ENCODE measurements at regions not wholly inside any gene's neighbourhood (a gene's known extent, or its start where the extent isn't known, plus 50 kb on each side); places are given as distances from the start of the nearest gene placed in this dataset.
"Not testable (repeated sequence)": the region's sequence is repeated elsewhere in the genome, so short reads cannot be mapped to it uniquely, and the experiment has no call there.

- no peaks in the 10 kb centered on the region for H3K9me3 Mint-ChIP-seq
- peak overlapping the region; percentile 73 to 91 (median 81) for H3K4me3 Mint-ChIP-seq
- peaks cover 10 to 15% of the 10 kb centered on the region in 2 donors for H3K4me1 Mint-ChIP-seq
- peak; percentile 39 to 47 (median 43) for DNase-seq
- H3K27ac Mint-ChIP-seq = peak overlapping the region in 3 of 6 donors; percentile 69 to 75 (median 70)
- H3K36me3 Mint-ChIP-seq = no peaks in the 10 kb centered on the region
- H3K27me3 Mint-ChIP-seq (ENCODE audit: low read depth in 3 of 3) = peaks cover 0 to 2% (median 0%) of the 10 kb centered on the region in 3 donors
These were observed 133.3 kb downstream of the TBC1D2B start for GRCh38 chr15:77944002-77944867.

- H3K36me3 Mint-ChIP-seq = no peaks in the 10 kb centered on the region
- H3K4me3 Mint-ChIP-seq = peak overlapping the region in 1 of 5 donors; percentile 30
- H3K9me3 Mint-ChIP-seq = no peaks in the 10 kb centered on the region
- H3K27me3 Mint-ChIP-seq (ENCODE audit: low read depth in 3 of 3) = peaks cover 0 to 2% (median 0%) of the 10 kb centered on the region in 3 donors
- H3K27ac Mint-ChIP-seq = peak overlapping the region in 1 of 6 donors; percentile 53
- H3K4me1 Mint-ChIP-seq = peaks cover 10 to 15% of the 10 kb centered on the region in 2 donors
- no peak for DNase-seq
These were observed 134.8 kb downstream of the TBC1D2B start for GRCh38 chr15:77942611-77943211.

GRCh38 chr15:77941090-77941827, 136.3 kb downstream of the TBC1D2B start:
- H3K27me3 Mint-ChIP-seq (ENCODE audit: low read depth in 3 of 3); H3K9me3 Mint-ChIP-seq; H3K27ac Mint-ChIP-seq; H3K4me3 Mint-ChIP-seq; H3K36me3 Mint-ChIP-seq; DNase-seq: not testable (repeated sequence)
- H3K4me1 Mint-ChIP-seq = peaks cover 10 to 15% of the 10 kb centered on the region in 2 donors

GRCh38 chr15:77940381-77940947, 137.0 kb downstream of the TBC1D2B start:
- no peak for DNase-seq
- H3K9me3 Mint-ChIP-seq = no peaks in the 10 kb centered on the region
- no peak overlapping the region for H3K4me3 Mint-ChIP-seq
- H3K36me3 Mint-ChIP-seq = no peaks in the 10 kb centered on the region
- no peak overlapping the region for H3K27ac Mint-ChIP-seq
- H3K4me1 Mint-ChIP-seq = peaks cover 10 to 15% of the 10 kb centered on the region in 2 donors
- H3K27me3 Mint-ChIP-seq (ENCODE audit: low read depth in 3 of 3) = peaks cover 0 to 4% (median 2%) of the 10 kb centered on the region in 3 donors

DNA sequence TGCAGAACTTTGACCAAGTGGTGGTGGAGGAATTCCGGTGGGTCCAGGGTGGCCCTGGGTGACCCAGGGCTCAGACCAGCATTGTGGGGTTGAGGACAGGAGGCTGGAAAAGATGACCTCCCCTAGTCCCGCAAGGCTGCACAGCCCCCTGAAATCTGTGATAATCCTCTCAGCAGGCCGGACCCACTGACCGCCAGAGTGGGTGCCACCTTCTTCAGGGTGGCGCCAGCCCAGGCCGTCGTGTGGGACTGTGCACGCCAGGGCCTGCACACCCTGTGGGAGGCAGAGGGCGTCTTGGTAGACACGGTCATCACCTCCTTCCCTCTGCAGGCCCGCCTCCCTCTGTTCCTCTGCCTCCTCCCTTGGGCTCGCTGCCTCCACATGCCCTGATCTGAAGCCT, 137.7 kb downstream of the TBC1D2B start:
- H3K4me1 Mint-ChIP-seq = peaks cover 10 to 13% of the 10 kb centered on the region in 2 donors
- H3K27ac Mint-ChIP-seq = no peak overlapping the region
- H3K27me3 Mint-ChIP-seq (ENCODE audit: low read depth in 3 of 3) = peaks cover 0 to 4% (median 2%) of the 10 kb centered on the region in 3 donors
- no peaks in the 10 kb centered on the region for H3K36me3 Mint-ChIP-seq
- H3K4me3 Mint-ChIP-seq = no peak overlapping the region
- no peaks in the 10 kb centered on the region for H3K9me3 Mint-ChIP-seq
- DNase-seq = no peak

DNA sequence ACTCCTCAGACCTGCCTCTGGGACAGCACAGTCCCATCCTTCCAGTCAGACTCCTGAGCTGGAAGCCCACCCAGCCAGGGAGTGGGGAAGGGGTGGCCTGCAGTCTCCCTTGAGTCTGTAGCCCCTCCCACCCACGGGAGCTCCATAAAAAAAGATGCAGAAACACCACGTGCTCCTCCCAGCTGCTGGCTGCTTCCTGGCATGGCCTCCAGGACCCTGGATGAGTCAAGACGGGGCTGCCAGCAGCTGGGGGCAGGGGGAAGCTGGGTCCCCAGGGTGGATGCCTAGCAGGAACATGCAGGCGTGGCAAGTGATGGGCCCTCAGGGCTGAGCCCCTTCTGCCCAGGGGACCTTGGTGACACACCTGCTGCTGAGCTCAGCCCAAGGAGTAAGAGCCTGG, 138.5 kb downstream of the TBC1D2B start:
- H3K4me3 Mint-ChIP-seq; DNase-seq; H3K9me3 Mint-ChIP-seq; H3K27me3 Mint-ChIP-seq (ENCODE audit: low read depth in 3 of 3); H3K36me3 Mint-ChIP-seq; H3K4me1 Mint-ChIP-seq; H3K27ac Mint-ChIP-seq: not testable (repeated sequence)

DNA sequence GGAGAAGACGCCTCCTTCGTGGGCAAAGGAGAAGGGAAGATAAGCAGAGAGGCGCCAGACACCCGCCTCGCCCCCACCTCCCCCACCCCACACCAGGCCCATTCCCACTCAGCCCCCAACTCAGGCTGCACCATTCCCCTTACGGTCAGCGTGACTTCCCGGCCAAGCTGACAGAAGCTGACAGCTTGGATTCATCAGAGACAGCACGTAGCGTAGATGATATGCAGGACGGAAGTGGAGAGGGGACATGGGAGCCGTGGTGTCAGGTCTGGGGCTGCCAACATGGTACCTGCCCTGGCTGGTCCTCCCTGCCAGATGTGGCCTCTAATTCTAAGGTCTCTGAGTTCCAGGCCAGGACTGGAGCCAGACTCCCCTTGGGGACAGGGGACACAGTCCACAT, 139.0 kb downstream of the TBC1D2B start:
- not testable (repeated sequence) for H3K27me3 Mint-ChIP-seq (ENCODE audit: low read depth in 3 of 3); H3K36me3 Mint-ChIP-seq; H3K4me3 Mint-ChIP-seq; H3K9me3 Mint-ChIP-seq; H3K27ac Mint-ChIP-seq; H3K4me1 Mint-ChIP-seq; DNase-seq

GRCh38 chr15:77936567-77936966, 140.9 kb downstream of the TBC1D2B start:
- not testable (repeated sequence) for DNase-seq, H3K4me3 Mint-ChIP-seq, H3K4me1 Mint-ChIP-seq

GRCh38 chr15:77934516-77934915, 143.0 kb downstream of the TBC1D2B start:
- H3K4me1 Mint-ChIP-seq; H3K27ac Mint-ChIP-seq; H3K9me3 Mint-ChIP-seq; H3K4me3 Mint-ChIP-seq; DNase-seq; H3K27me3 Mint-ChIP-seq (ENCODE audit: low read depth in 3 of 3); H3K36me3 Mint-ChIP-seq: not testable (repeated sequence)

More at GRCh38 chr15:77936567-77936966, 140.9 kb downstream of the TBC1D2B start:
- H3K36me3 Mint-ChIP-seq; H3K27ac Mint-ChIP-seq; H3K9me3 Mint-ChIP-seq; H3K27me3 Mint-ChIP-seq (ENCODE audit: low read depth in 3 of 3): not testable (repeated sequence)

GRCh38 chr15:77930907-77931306, 146.6 kb downstream of the TBC1D2B start:
- not testable (repeated sequence) for H3K9me3 Mint-ChIP-seq; H3K4me3 Mint-ChIP-seq; H3K4me1 Mint-ChIP-seq; H3K27ac Mint-ChIP-seq; H3K27me3 Mint-ChIP-seq (ENCODE audit: low read depth in 3 of 3); H3K36me3 Mint-ChIP-seq; DNase-seq

- H3K9me3 Mint-ChIP-seq; H3K27ac Mint-ChIP-seq; H3K4me1 Mint-ChIP-seq; H3K36me3 Mint-ChIP-seq; H3K27me3 Mint-ChIP-seq (ENCODE audit: low read depth in 3 of 3); H3K4me3 Mint-ChIP-seq; DNase-seq: not testable (repeated sequence)
These were observed 147.0 kb downstream of the TBC1D2B start for GRCh38 chr15:77930490-77930889.

GRCh38 chr15:77926789-77927188, 150.7 kb downstream of the TBC1D2B start:
- not testable (repeated sequence) for H3K27ac Mint-ChIP-seq; H3K36me3 Mint-ChIP-seq; H3K9me3 Mint-ChIP-seq; H3K4me1 Mint-ChIP-seq; DNase-seq; H3K27me3 Mint-ChIP-seq (ENCODE audit: low read depth in 3 of 3); H3K4me3 Mint-ChIP-seq

DNA sequence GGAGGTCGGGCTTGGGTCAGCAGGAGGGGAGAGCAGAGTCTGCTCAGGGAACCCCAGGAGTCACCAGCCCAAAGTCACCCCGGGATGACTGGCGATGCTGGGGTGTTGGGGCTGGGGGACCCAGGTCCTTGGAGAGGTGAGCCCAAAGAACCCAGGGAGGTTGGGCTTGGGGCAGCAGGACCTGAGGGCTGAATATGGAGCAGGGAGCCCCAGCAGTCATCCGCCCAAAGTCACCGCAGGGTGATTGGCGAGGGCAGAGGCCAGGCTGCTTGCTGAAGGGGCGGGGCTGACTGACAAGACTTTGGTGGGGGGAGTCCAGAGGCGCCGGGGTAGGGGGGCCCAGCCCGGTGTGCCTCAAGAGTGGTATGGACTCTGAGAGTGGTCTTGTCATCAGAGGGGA, 151.2 kb downstream of the TBC1D2B start:
- not testable (repeated sequence) for H3K9me3 Mint-ChIP-seq; H3K27me3 Mint-ChIP-seq (ENCODE audit: low read depth in 3 of 3); H3K4me3 Mint-ChIP-seq; H3K36me3 Mint-ChIP-seq; DNase-seq; H3K27ac Mint-ChIP-seq; H3K4me1 Mint-ChIP-seq

DNA sequence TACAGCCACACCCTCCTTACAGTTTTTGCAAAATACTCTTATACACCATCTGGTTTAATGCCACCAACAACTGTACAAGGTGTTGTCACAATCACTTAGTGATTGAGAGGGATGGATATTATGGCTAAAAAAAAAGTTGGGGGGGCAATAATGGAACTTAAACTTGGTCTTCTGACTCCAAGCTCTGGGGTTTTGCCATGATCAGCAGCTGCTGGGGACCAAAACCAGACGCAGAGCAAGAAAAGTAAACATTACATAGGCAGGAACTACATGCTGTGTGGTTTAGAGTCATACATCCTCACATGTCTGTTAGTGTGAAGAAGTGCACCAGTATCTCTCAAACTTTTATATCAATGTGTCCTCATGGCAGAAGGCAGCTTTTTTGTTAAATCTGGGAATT, 152.4 kb downstream of the TBC1D2B start:
- DNase-seq; H3K27ac Mint-ChIP-seq; H3K4me1 Mint-ChIP-seq; H3K27me3 Mint-ChIP-seq (ENCODE audit: low read depth in 3 of 3); H3K9me3 Mint-ChIP-seq; H3K4me3 Mint-ChIP-seq; H3K36me3 Mint-ChIP-seq: not testable (repeated sequence)
